ENCODE measurements at regions not wholly inside any gene's neighbourhood (a gene's known extent, or its start where the extent isn't known, plus 50 kb on each side); places are given as distances from the start of the nearest gene placed in this dataset.

DNA sequence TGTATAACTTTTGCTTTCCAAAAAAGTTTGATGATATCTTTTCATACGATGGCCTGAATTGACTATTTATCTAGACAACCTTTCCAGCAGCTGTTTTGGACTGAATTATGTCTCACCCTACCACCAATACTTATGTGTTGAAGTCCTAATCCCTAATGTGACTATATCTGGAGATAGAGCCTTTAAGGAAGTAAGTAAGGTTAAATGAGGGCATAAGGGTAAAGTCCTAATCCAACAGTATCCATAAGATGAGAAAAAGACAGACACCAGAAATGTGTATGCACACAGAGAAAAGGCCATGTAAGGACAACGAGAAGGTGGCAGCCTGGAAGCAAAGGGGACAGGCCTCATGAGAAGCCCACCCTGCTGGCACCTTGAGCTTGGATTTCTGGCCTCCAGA is 86.6 kb upstream of the PPARGC1A start:
- TF ChIP-seq, protein P1, sequence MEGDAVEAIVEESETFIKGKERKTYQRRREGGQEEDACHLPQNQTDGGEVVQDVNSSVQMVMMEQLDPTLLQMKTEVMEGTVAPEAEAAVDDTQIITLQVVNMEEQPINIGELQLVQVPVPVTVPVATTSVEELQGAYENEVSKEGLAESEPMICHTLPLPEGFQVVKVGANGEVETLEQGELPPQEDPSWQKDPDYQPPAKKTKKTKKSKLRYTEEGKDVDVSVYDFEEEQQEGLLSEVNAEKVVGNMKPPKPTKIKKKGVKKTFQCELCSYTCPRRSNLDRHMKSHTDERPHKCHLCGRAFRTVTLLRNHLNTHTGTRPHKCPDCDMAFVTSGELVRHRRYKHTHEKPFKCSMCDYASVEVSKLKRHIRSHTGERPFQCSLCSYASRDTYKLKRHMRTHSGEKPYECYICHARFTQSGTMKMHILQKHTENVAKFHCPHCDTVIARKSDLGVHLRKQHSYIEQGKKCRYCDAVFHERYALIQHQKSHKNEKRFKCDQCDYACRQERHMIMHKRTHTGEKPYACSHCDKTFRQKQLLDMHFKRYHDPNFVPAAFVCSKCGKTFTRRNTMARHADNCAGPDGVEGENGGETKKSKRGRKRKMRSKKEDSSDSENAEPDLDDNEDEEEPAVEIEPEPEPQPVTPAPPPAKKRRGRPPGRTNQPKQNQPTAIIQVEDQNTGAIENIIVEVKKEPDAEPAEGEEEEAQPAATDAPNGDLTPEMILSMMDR (IDR thresholded peaks at IDR 0.05; ENCODE audit: insufficient read depth, low read length), result no peak
- TF ChIP-seq POLR2AphosphoS5 (IDR thresholded peaks at IDR 0.05; ENCODE audit: low read depth), result no peak

All from HL-60 (cell line).